ENCODE measurements at regions not wholly inside any gene's neighbourhood (a gene's known extent, or its start where the extent isn't known, plus 50 kb on each side); places are given as distances from the start of the nearest gene placed in this dataset.

- TF ChIP-seq JUN (IDR thresholded peaks at IDR 0.05; ENCODE audit: borderline replicate concordance, insufficient read depth, insufficient read length, low read depth) (no peak), POLR2AphosphoS5 (IDR thresholded peaks at IDR 0.05; ENCODE audit: insufficient read depth, low read depth, low read length) (no peak), FOS (IDR thresholded peaks at IDR 0.05; ENCODE audit: borderline replicate concordance, insufficient read depth, low read length) (no peak), GATA2 (IDR thresholded peaks at IDR 0.05; ENCODE audit: insufficient read depth, insufficient read length, low read depth, low read length) (no peak), POLR2A (IDR thresholded peaks at IDR 0.05; ENCODE audit: low read depth, low read length) (no peak), EZH2 (IDR thresholded peaks at IDR 0.05; ENCODE audit: borderline replicate concordance, low read depth, low read length, severe bottlenecking) (no peak), MYC (IDR thresholded peaks at IDR 0.05; ENCODE audit: low read depth, low read length) (no peak), MAX (IDR thresholded peaks at IDR 0.05; ENCODE audit: insufficient read depth, insufficient read length) (no peak), CTCF (IDR thresholded peaks at IDR 0.05; ENCODE audit: extremely low read depth in 1 of 2, insufficient read depth in 1 of 2, low read depth in 1 of 2, low read length in 2 of 2) (no peak)
- no TSS peak for BruUV-seq (replicated peaks)
- Histone ChIP-seq H3K36me3 (ENCODE audit: control insufficient read depth in 2 of 2, extremely low read depth in 1 of 2, insufficient read depth in 2 of 2, low read length in 2 of 2) (no peaks in the 10 kb centered on the region), H3K27ac (ENCODE audit: insufficient read depth, low read depth, low read length) (no peak overlapping the region), H3K4me2 (ENCODE audit: insufficient read depth, low read length) (no peak overlapping the region), H4K20me1 (replicated peaks; ENCODE audit: control insufficient read depth, extremely low read depth, insufficient read depth, low read length) (no peaks in the 10 kb centered on the region), H3K9ac (replicated peaks; ENCODE audit: extremely low read depth, insufficient read depth, low read length) (no peak overlapping the region), H2AFZ (ENCODE audit: low read depth, low read length) (no peak overlapping the region), H3K9me3 (replicated peaks; ENCODE audit: control insufficient read depth, insufficient read depth, low read length) (no peaks in the 10 kb centered on the region), H3K4me3 (replicated peaks in 1 of 3; ENCODE audit: insufficient read depth in 1 of 3, low read depth in 1 of 3, low read length in 3 of 3) (no peak overlapping the region), H3K27me3 (ENCODE audit: control insufficient read depth in 2 of 2, insufficient read depth in 2 of 2, low read length in 2 of 2) (no peaks in the 10 kb centered on the region), H3K9me1 (replicated peaks; ENCODE audit: control insufficient read depth, extremely low read depth, insufficient read depth, low read length) (no peaks in the 10 kb centered on the region), H3K4me1 (ENCODE audit: control insufficient read depth, extremely low read depth, insufficient read depth, low read length) (no peaks in the 10 kb centered on the region), H3K79me2 (ENCODE audit: control insufficient read depth, insufficient read depth, low read length) (no peaks in the 10 kb centered on the region)
- no peak for FAIRE-seq
- dilution Hi-C loops (cut with MboI; ENCODE audit: extremely low pct_ligation_motif_present, low sequenced_read_pairs) (no loop called here), intact Hi-C loops (cut with micrococcal nuclease) (no loop called here)
- POLR2A ChIA-PET, result no interaction called here
- no peak for DNase-seq (ENCODE audit: low read depth, low spot score)
- CTCF ChIA-PET, result no interaction called here
These were observed 95.1 kb upstream of the CCNG1 start for GRCh38 chr5:163342306-163342705.

Data from endothelial cell of umbilical vein (primary cell).